H9 (cell line): ENCODE measurements at regions not wholly inside any gene's neighbourhood (a gene's known extent, or its start where the extent isn't known, plus 50 kb on each side); places are given as distances from the start of the nearest gene placed in this dataset.

Experiments
- DNase-seq: peaks from one replicate; pipeline ENCODE4 v3.0.0-alpha.2; 2017
- H2AFZ ChIP-seq: one replicate; pipeline ENCODE4 v1.6.1; 2013; ENCODE audit warnings: mild to moderate bottlenecking, low read length, control low read depth, moderate library complexity
- H2AK5ac ChIP-seq: 2 replicates; pipeline ENCODE4 v1.6.1; 2013; ENCODE audit warnings: low read length, control low read depth, mixed read lengths; ENCODE audit not compliant: insufficient read length
- H2BK120ac ChIP-seq: one replicate; pipeline ENCODE4 v1.6.1; 2013; ENCODE audit warnings: low read depth, mild to moderate bottlenecking, low read length, control low read depth, inconsistent platforms; ENCODE audit not compliant: poor library complexity, severe bottlenecking
- H2BK12ac ChIP-seq: 2 replicates; pipeline ENCODE4 v1.6.1; 2013; ENCODE audit warnings: low read length, control low read depth, mixed read lengths, low read depth; ENCODE audit not compliant: insufficient read length
- H2BK15ac ChIP-seq: 2 replicates; pipeline ENCODE4 v1.6.1; 2013; ENCODE audit warnings: low read depth, low read length, control low read depth
- H2BK20ac ChIP-seq: one replicate; pipeline ENCODE4 v1.6.1; 2013; ENCODE audit warnings: low read depth, mild to moderate bottlenecking, low read length, control low read depth, inconsistent platforms; ENCODE audit not compliant: poor library complexity, severe bottlenecking
- H2BK5ac ChIP-seq: 2 replicates; pipeline ENCODE4 v1.6.1; 2013; ENCODE audit warnings: low read length, control low read depth, mixed read lengths; ENCODE audit not compliant: insufficient read length
- H3K14ac ChIP-seq: 2 replicates; pipeline ENCODE4 v1.6.1; 2013; ENCODE audit warnings: low read length, control low read depth; ENCODE audit not compliant: insufficient read depth
- H3K18ac ChIP-seq: 2 replicates; pipeline ENCODE4 v1.6.1; 2013; ENCODE audit warnings: low read depth, mild to moderate bottlenecking, mixed read lengths, low read length, control low read depth; ENCODE audit not compliant: insufficient read length
- H3K23ac ChIP-seq: 2 replicates; pipeline ENCODE4 v1.6.1; 2013; ENCODE audit warnings: low read length, control low read depth, mixed read lengths, low read depth; ENCODE audit not compliant: insufficient read length
- H3K23me2 ChIP-seq: 2 replicates; pipeline ENCODE4 v1.6.1; 2013; ENCODE audit warnings: low read depth, mild to moderate bottlenecking, mixed read lengths, low read length, control low read depth; ENCODE audit not compliant: insufficient read length, poor library complexity, severe bottlenecking
- H3K27ac ChIP-seq: 2 replicates; pipeline ENCODE4 v1.5.1; 2013; ENCODE audit warnings: low read length, control low read depth, mixed read lengths, low read depth; ENCODE audit not compliant: insufficient read length
- H3K27me3 ChIP-seq: 2 replicates; pipeline ENCODE4 v1.6.1; 2013; ENCODE audit warnings: low read length, control low read depth, inconsistent platforms; ENCODE audit not compliant: insufficient read depth
- H3K4ac ChIP-seq: 2 replicates; pipeline ENCODE4 v1.6.1; 2013; ENCODE audit warnings: low read depth, mild to moderate bottlenecking, control low read depth, inconsistent platforms, low read length, moderate library complexity
- H3K4me1 ChIP-seq: 2 replicates; pipeline ENCODE4 v1.6.1; 2013; ENCODE audit warnings: low read length, control low read depth, inconsistent platforms; ENCODE audit not compliant: insufficient read depth
- H3K4me2 ChIP-seq: 2 replicates; pipeline ENCODE4 v1.6.1; 2013; ENCODE audit warnings: low read length, control low read depth, mixed read lengths; ENCODE audit not compliant: insufficient read length, insufficient read depth
- H3K56ac ChIP-seq: 2 replicates; pipeline ENCODE4 v1.6.1; 2013; ENCODE audit warnings: low read depth, mild to moderate bottlenecking, mixed read lengths, low read length, control low read depth; ENCODE audit not compliant: insufficient read length
- H3K79me1 ChIP-seq: 2 replicates; pipeline ENCODE4 v1.6.1; 2013; ENCODE audit warnings: low read depth, mild to moderate bottlenecking, moderate library complexity, low read length, control low read depth, inconsistent platforms; ENCODE audit not compliant: insufficient read depth, poor library complexity, severe bottlenecking
- H3K79me2 ChIP-seq: 2 replicates; pipeline ENCODE4 v1.6.1; 2013; ENCODE audit warnings: low read length, control low read depth, inconsistent platforms; ENCODE audit not compliant: insufficient read depth
- H3K9ac ChIP-seq: 2 replicates; pipeline ENCODE4 v1.6.1; 2013; ENCODE audit warnings: low read length, control low read depth, mixed read lengths; ENCODE audit not compliant: insufficient read length; ENCODE audit errors: extremely low read depth
- H3K9me3 ChIP-seq: one replicate; pipeline ENCODE4 v1.6.1; 2013; ENCODE audit warnings: low read depth, low read length, inconsistent platforms; ENCODE audit not compliant: control insufficient read depth
- H3T11ph ChIP-seq: one replicate; pipeline ENCODE4 v1.6.1; 2013; ENCODE audit warnings: mild to moderate bottlenecking, low read length, control low read depth, inconsistent platforms
- H4K20me1 ChIP-seq: one replicate; pipeline ENCODE4 v1.6.1; 2013; ENCODE audit not compliant: control insufficient read depth, insufficient read length, insufficient read depth
- H4K5ac ChIP-seq: 2 replicates; pipeline ENCODE4 v1.6.1; 2013; ENCODE audit warnings: low read depth, mild to moderate bottlenecking, mixed read lengths, low read length, control low read depth; ENCODE audit not compliant: insufficient read length
- H4K8ac ChIP-seq: replicated peaks from 2 replicates; pipeline ENCODE4 v1.6.1; 2013; ENCODE audit warnings: low read length, control low read depth, mixed read lengths, low read depth; ENCODE audit not compliant: insufficient read length
- H4K91ac ChIP-seq: 2 replicates; pipeline ENCODE4 v1.6.1; 2013; ENCODE audit warnings: low read depth, mild to moderate bottlenecking, moderate library complexity, mixed read lengths, low read length, control low read depth; ENCODE audit not compliant: insufficient read length
- H3K27ac Mint-ChIP-seq, 3 experiments: 2 replicates in 2 of 3; 3 replicates in 1 of 3; pipeline ENCODE4 v1.8.0; 2020 to 2021; ENCODE audit warnings: mixed read lengths in 3 of 3, mild to moderate bottlenecking in 1 of 3, moderate library complexity in 1 of 3
- H3K27me3 Mint-ChIP-seq: 2 replicates; pipeline ENCODE4 v1.8.0; 2021; ENCODE audit warnings: low read depth, mild to moderate bottlenecking, moderate library complexity, mixed read lengths
- H3K36me3 Mint-ChIP-seq, 3 experiments: 2 replicates in 2 of 3; 3 replicates in 1 of 3; pipeline ENCODE4 v1.8.0; 2020 to 2021; ENCODE audit warnings: low read depth in 3 of 3, mixed read lengths in 3 of 3; ENCODE audit not compliant: insufficient read depth in 1 of 3
- H3K4me1 Mint-ChIP-seq, 2 experiments: 2 replicates each; pipeline ENCODE4 v1.8.0; 2020; ENCODE audit warnings: mixed read lengths in 2 of 2
- H3K4me3 Mint-ChIP-seq, 2 experiments: 2 replicates in 1 of 2; 3 replicates in 1 of 2; pipeline ENCODE4 v1.8.0; 2020 to 2021; ENCODE audit warnings: mild to moderate bottlenecking in 2 of 2, mixed read lengths in 2 of 2, moderate library complexity in 1 of 2
- H3K9me3 Mint-ChIP-seq, 2 experiments: 2 replicates in 1 of 2; 3 replicates in 1 of 2; pipeline ENCODE4 v1.8.0; 2020; ENCODE audit warnings: mild to moderate bottlenecking in 2 of 2, mixed read lengths in 2 of 2, moderate library complexity in 1 of 2
- CTCF ChIP-seq: fragments of 200-600 bp; sonication (generic); conservative IDR thresholded peaks from 3 replicates; pipeline ENCODE4 v1.8.0; 2021; ENCODE audit warnings: antibody characterized with exemption, mild to moderate bottlenecking
- WGBS: extraction: QIAGEN DNeasy Blood & Tissue Kit; methylation state at CpG from one replicate; pipeline ENCODE4 v1.1.7; 2013; ENCODE audit warnings: missing lambda C conversion rate, low lambda C conversion rate, mixed read lengths; ENCODE audit not compliant: insufficient read length; ENCODE audit errors: extremely low coverage; 5-methylcytosine and 5-hydroxymethylcytosine counted together

- no peaks in the 10 kb centered on the region for H3K36me3 Mint-ChIP-seq
- no peak overlapping the region for H4K5ac ChIP-seq
- H4K91ac ChIP-seq, result no peak overlapping the region
- no peak overlapping the region for H3K14ac ChIP-seq
- H2BK15ac ChIP-seq, result no peak overlapping the region
- no peaks in the 10 kb centered on the region for H3K4me1 ChIP-seq
- WGBS, result no CpG with 5 or more reads among the region's 3 CpGs
- no peaks in the 10 kb centered on the region for H3K23me2 ChIP-seq
- no peak for DNase-seq
- no peaks in the 10 kb centered on the region for H3K27me3 Mint-ChIP-seq
- H3K4me1 Mint-ChIP-seq, result no peaks in the 10 kb centered on the region
- H3K27ac ChIP-seq, result no peak overlapping the region
- H4K8ac ChIP-seq, result no peak overlapping the region
- H3K4me3 Mint-ChIP-seq, result no peak overlapping the region
- H2BK120ac ChIP-seq, result no peak overlapping the region
- no peak overlapping the region for H3K56ac ChIP-seq
- no peaks in the 10 kb centered on the region for H3K9me3 Mint-ChIP-seq
- H3K79me2 ChIP-seq, result no peaks in the 10 kb centered on the region
- no peaks in the 10 kb centered on the region for H3K27me3 ChIP-seq
- no peak overlapping the region for H3K4me2 ChIP-seq
- no peak overlapping the region for H2BK5ac ChIP-seq
- no peak overlapping the region for H3K4ac ChIP-seq
- no peaks in the 10 kb centered on the region for H3K79me1 ChIP-seq
- no peak for TF ChIP-seq CTCF
- no peak overlapping the region for H3K18ac ChIP-seq
- H2AFZ ChIP-seq, result no peak overlapping the region
- H2AK5ac ChIP-seq, result no peak overlapping the region
- no peak overlapping the region for H3K27ac Mint-ChIP-seq
- no peak overlapping the region for H2BK20ac ChIP-seq
- H3T11ph ChIP-seq, result no peak overlapping the region
- H3K9me3 ChIP-seq, result no peaks in the 10 kb centered on the region
- no peak overlapping the region for H3K9ac ChIP-seq
- H4K20me1 ChIP-seq, result no peaks in the 10 kb centered on the region
- no peak overlapping the region for H3K23ac ChIP-seq
- H2BK12ac ChIP-seq, result no peak overlapping the region
These were observed 90.5 kb downstream of the LRATD1 start for GRCh38 chr2:14722904-14723570.
